Thyroid gland (tissue), 4 donors: ENCODE measurements at regions not wholly inside any gene's neighbourhood (a gene's known extent, or its start where the extent isn't known, plus 50 kb on each side); places are given as distances from the start of the nearest gene placed in this dataset.

Experiments used
- POLR2A ChIP-seq, 2 donors: fragments of 450-650 bp; IDR thresholded peaks; one replicate each; pipeline ENCODE4 v1.6.1; 2017; ENCODE audit warnings: antibody characterized with exemption in 2 of 2, mild to moderate bottlenecking in 2 of 2, moderate library complexity in 1 of 2
- TF ChIP-seq, protein P1 (sequence below), 6 experiments: fragments of 200-600 bp in 3 of 6; fragments of 450-650 bp in 3 of 6; sonication (generic) in 3 of 6; IDR thresholded peaks; one replicate each; pipeline ENCODE4 v1.5.1; 2016 to 2019; ENCODE audit warnings: antibody characterized with exemption in 6 of 6, mild to moderate bottlenecking in 2 of 6, inconsistent platforms in 1 of 6, moderate library complexity in 1 of 6

DNA sequence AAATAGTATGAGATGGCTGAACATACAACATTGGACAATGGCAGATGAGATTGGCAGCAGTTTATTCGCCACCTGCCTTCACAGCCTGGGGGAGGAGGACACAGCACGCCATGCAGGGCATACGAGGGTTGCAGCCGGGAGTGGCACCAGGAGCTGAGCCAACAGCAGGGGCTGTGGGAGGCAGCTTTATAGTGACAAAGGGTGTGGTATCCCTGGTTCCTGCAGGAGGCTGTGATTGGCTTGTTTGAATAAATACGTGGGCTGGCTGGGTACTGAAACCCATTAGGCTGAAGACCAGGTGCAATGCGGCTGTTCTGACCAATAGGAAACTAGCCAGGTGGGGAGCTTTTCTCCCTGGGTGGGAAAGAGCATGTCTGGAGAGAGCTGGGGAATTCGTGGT is 68.9 kb upstream of the LEP start:
- TF ChIP-seq, protein P1, sequence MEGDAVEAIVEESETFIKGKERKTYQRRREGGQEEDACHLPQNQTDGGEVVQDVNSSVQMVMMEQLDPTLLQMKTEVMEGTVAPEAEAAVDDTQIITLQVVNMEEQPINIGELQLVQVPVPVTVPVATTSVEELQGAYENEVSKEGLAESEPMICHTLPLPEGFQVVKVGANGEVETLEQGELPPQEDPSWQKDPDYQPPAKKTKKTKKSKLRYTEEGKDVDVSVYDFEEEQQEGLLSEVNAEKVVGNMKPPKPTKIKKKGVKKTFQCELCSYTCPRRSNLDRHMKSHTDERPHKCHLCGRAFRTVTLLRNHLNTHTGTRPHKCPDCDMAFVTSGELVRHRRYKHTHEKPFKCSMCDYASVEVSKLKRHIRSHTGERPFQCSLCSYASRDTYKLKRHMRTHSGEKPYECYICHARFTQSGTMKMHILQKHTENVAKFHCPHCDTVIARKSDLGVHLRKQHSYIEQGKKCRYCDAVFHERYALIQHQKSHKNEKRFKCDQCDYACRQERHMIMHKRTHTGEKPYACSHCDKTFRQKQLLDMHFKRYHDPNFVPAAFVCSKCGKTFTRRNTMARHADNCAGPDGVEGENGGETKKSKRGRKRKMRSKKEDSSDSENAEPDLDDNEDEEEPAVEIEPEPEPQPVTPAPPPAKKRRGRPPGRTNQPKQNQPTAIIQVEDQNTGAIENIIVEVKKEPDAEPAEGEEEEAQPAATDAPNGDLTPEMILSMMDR (IDR thresholded peaks at IDR 0.05), result no peak
- no peak for TF ChIP-seq POLR2A (IDR thresholded peaks at IDR 0.05)
